ENCODE measurements at regions not wholly inside any gene's neighbourhood (a gene's known extent, or its start where the extent isn't known, plus 50 kb on each side); places are given as distances from the start of the nearest gene placed in this dataset.

GRCh38 chr14:42149609-42150261 is 543.1 kb downstream of the LRFN5 start (continued):
- TF ChIP-seq ETS1 (IDR thresholded peaks at IDR 0.05) (no peak), REST (IDR thresholded peaks at IDR 0.05; ENCODE audit: unreplicated experiment) (no peak), EZH2phosphoT487 (IDR thresholded peaks at IDR 0.05; ENCODE audit: unreplicated experiment) (no peak)

GRCh38 chr14:42145766-42146165 is 539.1 kb downstream of the LRFN5 start:
- no peak overlapping the region for H3K4me3 Mint-ChIP-seq
- no peak for ATAC-seq
- Histone ChIP-seq H3K9me2 (ENCODE audit: insufficient read depth) (no peaks in the 10 kb centered on the region; the same call in 1 of the 2 replicates), H3K27me3 (ENCODE audit: insufficient read depth) (no peaks in the 10 kb centered on the region), H3K27ac (ENCODE audit: low read depth) (no peak overlapping the region), H4K20me1 (replicated peaks; ENCODE audit: insufficient read depth) (no peaks in the 10 kb centered on the region), H3K79me2 (replicated peaks; ENCODE audit: insufficient read depth) (no peaks in the 10 kb centered on the region), H3K4me2 (no peak overlapping the region), H3K36me3 (ENCODE audit: insufficient read depth) (no peaks in the 10 kb centered on the region), H3F3A (replicated peaks; ENCODE audit: low read depth) (no peaks in the 10 kb centered on the region), H2AFZ (no peak overlapping the region), H3K4me1 (ENCODE audit: insufficient read depth) (no peaks in the 10 kb centered on the region), H3K4me3 (no peak overlapping the region)
- peaks cover 3% of the 10 kb centered on the region; the same call in 2 of the 3 replicates for H3K9me3 Mint-ChIP-seq
- H3K4me1 Mint-ChIP-seq, result no peaks in the 10 kb centered on the region
- no peaks in the 10 kb centered on the region for H3K36me3 Mint-ChIP-seq (ENCODE audit: low read depth)
- no peak overlapping the region for H3K27ac Mint-ChIP-seq
- no peak for DNase-seq (ENCODE audit: low spot score)
- H3K27me3 Mint-ChIP-seq (ENCODE audit: insufficient read depth, low read depth, poor library complexity), result peaks cover 1% of the 10 kb centered on the region
- no peak for TF ChIP-seq ZNF462 (CRISPR knock-in tag; IDR thresholded peaks at IDR 0.05)
- no peak for TF ChIP-seq POLR2AphosphoS5 (IDR thresholded peaks at IDR 0.05; ENCODE audit: low read depth)
- no peak for TF ChIP-seq ETS1 (IDR thresholded peaks at IDR 0.05)
- TF ChIP-seq JUNB (IDR thresholded peaks at IDR 0.05; ENCODE audit: unreplicated experiment), result no peak
- TF ChIP-seq NANOG (IDR thresholded peaks at IDR 0.05; ENCODE audit: borderline replicate concordance), result no peak
- no peak for TF ChIP-seq EZH2 (IDR thresholded peaks at IDR 0.05; ENCODE audit: low read depth, unreplicated experiment)
- no peak for TF ChIP-seq ZNF331 (CRISPR knock-in tag; IDR thresholded peaks at IDR 0.05; ENCODE audit: low read depth)
- no peak for TF ChIP-seq EZH2phosphoT487 (IDR thresholded peaks at IDR 0.05; ENCODE audit: unreplicated experiment)
- TF ChIP-seq CREB1 (CRISPR knock-in tag; IDR thresholded peaks at IDR 0.05; ENCODE audit: low read depth), result no peak
- TF ChIP-seq CTCF (conservative IDR thresholded peaks at IDR 0.05; ENCODE audit: low read depth in 2 of 2), result no peak

All from GM23338 (cell line).